Activated T-helper 17 cell treated with anti-CD3 and anti-CD28 coated beads, Interleukin-2, amount 50 U/mL, for 72 hours (primary cell): ENCODE measurements at regions not wholly inside any gene's neighbourhood (a gene's known extent, or its start where the extent isn't known, plus 50 kb on each side); places are given as distances from the start of the nearest gene placed in this dataset.

Experiments
- ATAC-seq: fragments of 150-1000 bp; cut with Tn5 transposase; replicated peaks from 2 replicates; pipeline ENCODE4 v1.10.0; 2021; ENCODE audit warnings: mild to moderate bottlenecking, moderate library complexity
- H3K27ac Mint-ChIP-seq: one replicate; pipeline ENCODE4 v1.8.0; 2022; ENCODE audit warnings: mixed read lengths
- H3K27me3 Mint-ChIP-seq: one replicate; pipeline ENCODE4 v1.8.0; 2022; ENCODE audit warnings: mixed read lengths
- H3K36me3 Mint-ChIP-seq: one replicate; pipeline ENCODE4 v1.8.0; 2022; ENCODE audit warnings: low read depth, mild to moderate bottlenecking, mixed read lengths
- H3K4me1 Mint-ChIP-seq: one replicate; pipeline ENCODE4 v1.8.0; 2022; ENCODE audit warnings: mixed read lengths
- H3K4me3 Mint-ChIP-seq: one replicate; pipeline ENCODE4 v1.8.0; 2022; ENCODE audit warnings: mild to moderate bottlenecking, mixed read lengths
- H3K9me3 Mint-ChIP-seq: one replicate; pipeline ENCODE4 v1.8.0; 2022; ENCODE audit warnings: mixed read lengths

GRCh38 chr4:114264452-114264851 is 285.0 kb upstream of the ARSJ start:
- no peaks in the 10 kb centered on the region for H3K4me1 Mint-ChIP-seq
- H3K27me3 Mint-ChIP-seq: no peaks in the 10 kb centered on the region
- no peaks in the 10 kb centered on the region for H3K36me3 Mint-ChIP-seq
- no peak overlapping the region for H3K4me3 Mint-ChIP-seq
- H3K9me3 Mint-ChIP-seq: no peaks in the 10 kb centered on the region
- no peak overlapping the region for H3K27ac Mint-ChIP-seq
- ATAC-seq: no peak

GRCh38 chr4:114264877-114265291 is 285.4 kb upstream of the ARSJ start:
- no peaks in the 10 kb centered on the region for H3K9me3 Mint-ChIP-seq
- no peaks in the 10 kb centered on the region for H3K4me1 Mint-ChIP-seq

GRCh38 chr4:114265342-114265741 is 285.9 kb upstream of the ARSJ start:
- H3K27ac Mint-ChIP-seq: no peak overlapping the region
- no peaks in the 10 kb centered on the region for H3K36me3 Mint-ChIP-seq
- H3K4me1 Mint-ChIP-seq: no peaks in the 10 kb centered on the region
- H3K9me3 Mint-ChIP-seq: no peaks in the 10 kb centered on the region
- H3K4me3 Mint-ChIP-seq: no peak overlapping the region
- no peak for ATAC-seq
- H3K27me3 Mint-ChIP-seq: no peaks in the 10 kb centered on the region

More at GRCh38 chr4:114264877-114265291, 285.4 kb upstream of the ARSJ start:
- no peak overlapping the region for H3K4me3 Mint-ChIP-seq
- no peaks in the 10 kb centered on the region for H3K36me3 Mint-ChIP-seq
- H3K27me3 Mint-ChIP-seq: no peaks in the 10 kb centered on the region
- ATAC-seq: no peak
- no peak overlapping the region for H3K27ac Mint-ChIP-seq

GRCh38 chr4:114267976-114268375 is 288.5 kb upstream of the ARSJ start:
- ATAC-seq: no peak
- Mint-ChIP-seq H3K4me3 (no peak overlapping the region), H3K4me1 (no peaks in the 10 kb centered on the region), H3K27ac (no peak overlapping the region), H3K36me3 (no peaks in the 10 kb centered on the region), H3K27me3 (no peaks in the 10 kb centered on the region), H3K9me3 (no peaks in the 10 kb centered on the region)

- no peaks in the 10 kb centered on the region for H3K36me3 Mint-ChIP-seq
- no peaks in the 10 kb centered on the region for H3K9me3 Mint-ChIP-seq
- H3K27me3 Mint-ChIP-seq: no peaks in the 10 kb centered on the region
- no peak overlapping the region for H3K27ac Mint-ChIP-seq
- no peaks in the 10 kb centered on the region for H3K4me1 Mint-ChIP-seq
- ATAC-seq: no peak
- no peak overlapping the region for H3K4me3 Mint-ChIP-seq
These were observed 291.6 kb upstream of the ARSJ start for GRCh38 chr4:114271031-114271430.

- peak; percentile 75 for ATAC-seq
- no peaks in the 10 kb centered on the region for H3K9me3 Mint-ChIP-seq
- no peaks in the 10 kb centered on the region for H3K36me3 Mint-ChIP-seq
- no peaks in the 10 kb centered on the region for H3K27me3 Mint-ChIP-seq
- H3K4me1 Mint-ChIP-seq: no peaks in the 10 kb centered on the region
- H3K27ac Mint-ChIP-seq: no peak overlapping the region
- H3K4me3 Mint-ChIP-seq: no peak overlapping the region
These were observed 292.8 kb upstream of the ARSJ start for GRCh38 chr4:114272226-114272625.

- Mint-ChIP-seq H3K27ac (no peak overlapping the region), H3K9me3 (no peaks in the 10 kb centered on the region), H3K4me3 (no peak overlapping the region), H3K36me3 (no peaks in the 10 kb centered on the region), H3K4me1 (no peaks in the 10 kb centered on the region), H3K27me3 (no peaks in the 10 kb centered on the region)
- ATAC-seq: no peak
These were observed 293.8 kb upstream of the ARSJ start for GRCh38 chr4:114273238-114273637.

- Mint-ChIP-seq H3K27ac (no peak overlapping the region), H3K4me1 (no peaks in the 10 kb centered on the region), H3K36me3 (no peaks in the 10 kb centered on the region), H3K4me3 (no peak overlapping the region), H3K9me3 (no peaks in the 10 kb centered on the region), H3K27me3 (no peaks in the 10 kb centered on the region)
- ATAC-seq: no peak
These were observed 298.2 kb upstream of the ARSJ start for GRCh38 chr4:114277690-114278089.

- Mint-ChIP-seq H3K4me1 (no peaks in the 10 kb centered on the region), H3K36me3 (no peaks in the 10 kb centered on the region), H3K27ac (no peak overlapping the region), H3K9me3 (no peaks in the 10 kb centered on the region), H3K4me3 (no peak overlapping the region), H3K27me3 (no peaks in the 10 kb centered on the region)
- no peak for ATAC-seq
These were observed 299.6 kb upstream of the ARSJ start for GRCh38 chr4:114279066-114279465.

- ATAC-seq: no peak
- no peaks in the 10 kb centered on the region for H3K9me3 Mint-ChIP-seq
- H3K27me3 Mint-ChIP-seq: no peaks in the 10 kb centered on the region
- no peaks in the 10 kb centered on the region for H3K36me3 Mint-ChIP-seq
- H3K4me3 Mint-ChIP-seq: no peak overlapping the region
- no peaks in the 10 kb centered on the region for H3K4me1 Mint-ChIP-seq
- no peak overlapping the region for H3K27ac Mint-ChIP-seq
These were observed 300.3 kb upstream of the ARSJ start for GRCh38 chr4:114279711-114280110.

GRCh38 chr4:114280645-114281044 is 301.2 kb upstream of the ARSJ start:
- Mint-ChIP-seq H3K36me3 (no peaks in the 10 kb centered on the region), H3K4me3 (no peak overlapping the region), H3K27me3 (peaks cover 3% of the 10 kb centered on the region), H3K4me1 (no peaks in the 10 kb centered on the region), H3K27ac (no peak overlapping the region), H3K9me3 (no peaks in the 10 kb centered on the region)
- no peak for ATAC-seq

GRCh38 chr4:114281164-114281960 is 301.9 kb upstream of the ARSJ start:
- Mint-ChIP-seq H3K27me3 (peaks cover 4% of the 10 kb centered on the region), H3K27ac (no peak overlapping the region), H3K36me3 (no peaks in the 10 kb centered on the region), H3K4me3 (no peak overlapping the region), H3K4me1 (no peaks in the 10 kb centered on the region), H3K9me3 (no peaks in the 10 kb centered on the region)
- ATAC-seq: no peak

GRCh38 chr4:114282937-114283336 is 303.5 kb upstream of the ARSJ start:
- no peak for ATAC-seq
- peaks cover 4% of the 10 kb centered on the region for H3K27me3 Mint-ChIP-seq
- no peaks in the 10 kb centered on the region for H3K4me1 Mint-ChIP-seq
- no peaks in the 10 kb centered on the region for H3K9me3 Mint-ChIP-seq
- H3K27ac Mint-ChIP-seq: no peak overlapping the region
- H3K36me3 Mint-ChIP-seq: no peaks in the 10 kb centered on the region
- H3K4me3 Mint-ChIP-seq: no peak overlapping the region

- H3K4me1 Mint-ChIP-seq: no peaks in the 10 kb centered on the region
- peaks cover 5% of the 10 kb centered on the region for H3K9me3 Mint-ChIP-seq
- H3K27ac Mint-ChIP-seq: no peak overlapping the region
- H3K27me3 Mint-ChIP-seq: peaks cover 4% of the 10 kb centered on the region
- H3K36me3 Mint-ChIP-seq: no peaks in the 10 kb centered on the region
- H3K4me3 Mint-ChIP-seq: no peak overlapping the region
- no peak for ATAC-seq
These were observed 305.2 kb upstream of the ARSJ start for GRCh38 chr4:114284629-114285028.

GRCh38 chr4:114286262-114286810 is 306.9 kb upstream of the ARSJ start:
- H3K4me3 Mint-ChIP-seq: no peak overlapping the region
- no peak overlapping the region for H3K27ac Mint-ChIP-seq
- peaks cover 8% of the 10 kb centered on the region for H3K9me3 Mint-ChIP-seq
- no peak for ATAC-seq
- peaks cover 4% of the 10 kb centered on the region for H3K27me3 Mint-ChIP-seq
- no peaks in the 10 kb centered on the region for H3K4me1 Mint-ChIP-seq
- no peaks in the 10 kb centered on the region for H3K36me3 Mint-ChIP-seq
